NCI-H128 (cell line): ENCODE measurements at regions not wholly inside any gene's neighbourhood (a gene's known extent, or its start where the extent isn't known, plus 50 kb on each side); places are given as distances from the start of the nearest gene placed in this dataset.
"Not testable (repeated sequence)": the region's sequence is repeated elsewhere in the genome, so short reads cannot be mapped to it uniquely, and the experiment has no call there.

Experiments used
- DNase-seq: peaks from one replicate; lab custom pipeline; 2025; ENCODE audit not compliant: unreplicated experiment; lab: John Stamatoyannopoulos, UW

DNA sequence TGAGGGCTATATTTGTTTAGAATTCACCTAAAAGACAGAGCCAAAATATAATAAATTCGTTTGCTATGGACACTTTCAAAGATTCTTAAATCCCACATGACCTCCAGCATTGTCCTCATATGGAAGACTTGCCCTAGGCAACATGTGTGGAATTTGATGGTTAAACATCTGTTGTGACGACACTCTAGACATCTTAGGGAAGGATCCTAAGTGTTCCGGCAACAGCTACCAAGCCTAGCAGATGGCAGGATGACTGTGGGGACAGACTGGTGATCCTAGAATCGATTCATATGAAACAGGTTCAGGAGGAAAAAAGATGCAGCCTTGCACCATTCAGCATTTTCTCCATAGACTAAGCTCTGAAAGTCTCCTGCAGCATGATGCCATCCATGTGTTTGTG, 77.6 kb upstream of the BACH2 start:
- no peak for DNase-seq

DNA sequence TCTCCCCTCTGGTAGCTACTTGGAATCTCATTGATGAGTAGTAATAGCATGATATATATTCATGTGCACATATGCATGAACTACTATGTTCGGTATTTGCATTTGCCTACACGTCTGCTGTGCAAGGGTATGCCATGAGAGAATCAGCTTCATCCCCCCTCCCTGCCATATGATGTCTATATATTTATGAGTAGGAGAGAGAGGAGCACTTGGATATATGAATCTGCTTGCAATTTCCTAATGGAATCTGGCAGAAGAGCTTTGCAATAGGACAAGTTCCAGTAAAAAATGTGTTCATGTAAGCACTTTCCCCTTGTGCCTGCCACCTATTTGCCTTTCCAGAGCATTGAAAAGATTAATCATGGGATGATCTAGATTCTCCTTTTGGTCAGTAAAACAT, 76.2 kb upstream of the BACH2 start:
- no peak for DNase-seq

GRCh38 chr6:90372450-90372849, 75.8 kb upstream of the BACH2 start:
- no peak for DNase-seq

DNA sequence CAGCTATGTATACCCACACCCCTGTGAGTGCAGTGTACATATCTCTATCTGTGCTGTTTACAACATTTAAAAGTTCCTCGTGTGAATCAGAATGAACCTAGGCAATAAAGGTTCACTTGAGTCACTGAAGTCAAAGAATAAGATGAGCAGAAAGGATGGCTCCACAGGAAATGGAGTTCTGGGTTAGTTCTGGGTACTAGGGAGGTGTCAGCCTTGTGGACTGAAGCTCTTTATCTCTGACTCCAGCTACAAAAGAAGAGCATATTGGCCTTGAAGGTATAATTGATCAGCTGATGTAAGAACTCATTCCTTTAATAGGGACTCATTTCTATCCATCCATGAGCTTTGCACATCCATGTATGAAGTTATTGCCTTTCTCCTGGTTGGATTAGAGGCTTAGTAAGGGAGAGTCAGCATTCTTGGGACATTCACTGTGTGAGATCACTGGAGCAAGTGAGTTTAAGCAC, 73.9 kb upstream of the BACH2 start:
- DNase-seq = no peak

GRCh38 chr6:90369651-90370050, 73.0 kb upstream of the BACH2 start:
- no peak for DNase-seq

DNA sequence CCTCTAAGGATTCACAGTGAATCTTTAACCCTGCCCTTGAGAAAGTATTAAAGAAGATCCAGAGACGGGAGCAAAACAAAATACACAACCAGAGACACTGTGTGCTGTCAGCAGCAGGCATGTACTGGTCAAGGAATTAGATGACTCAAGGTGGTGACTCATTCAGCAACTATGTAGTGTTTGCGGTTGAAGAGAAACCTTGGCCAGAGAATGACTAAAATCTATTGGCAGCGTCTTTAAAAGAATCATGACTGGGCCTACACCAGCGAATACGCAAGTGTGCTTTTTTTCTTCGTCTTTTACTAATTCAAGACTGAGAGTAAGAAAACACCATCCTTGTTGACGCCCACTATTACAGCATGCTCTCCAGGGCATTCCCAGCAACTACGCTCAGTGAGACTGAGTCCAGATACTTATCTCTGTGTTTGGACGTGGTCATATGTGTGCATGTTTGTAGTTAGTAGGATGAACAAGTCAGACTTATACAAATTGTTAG, 72.4 kb upstream of the BACH2 start:
- DNase-seq = no peak

DNA sequence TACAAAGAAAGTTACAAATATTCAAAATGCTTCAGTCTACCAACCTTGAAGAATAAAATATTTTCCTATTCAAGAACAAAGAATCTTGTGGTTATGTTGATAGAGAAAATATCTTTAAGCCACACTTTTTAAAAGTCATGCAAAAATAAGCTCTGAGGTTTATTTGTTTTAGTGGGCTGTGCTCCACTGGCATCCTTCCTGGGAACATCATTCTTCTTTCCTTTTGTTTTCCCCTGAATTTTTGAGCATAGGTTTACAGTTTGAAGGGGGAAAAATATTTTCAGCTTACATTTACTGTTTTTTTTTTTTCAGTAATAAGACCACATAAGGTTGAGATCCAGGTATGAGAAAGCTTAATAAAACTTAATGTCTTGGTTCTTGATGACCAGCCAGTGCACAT, 72.0 kb upstream of the BACH2 start:
- DNase-seq = no peak

GRCh38 chr6:90368001-90368400, 71.4 kb upstream of the BACH2 start:
- no peak for DNase-seq

GRCh38 chr6:90365565-90366219, 69.0 kb upstream of the BACH2 start:
- no peak for DNase-seq

DNA sequence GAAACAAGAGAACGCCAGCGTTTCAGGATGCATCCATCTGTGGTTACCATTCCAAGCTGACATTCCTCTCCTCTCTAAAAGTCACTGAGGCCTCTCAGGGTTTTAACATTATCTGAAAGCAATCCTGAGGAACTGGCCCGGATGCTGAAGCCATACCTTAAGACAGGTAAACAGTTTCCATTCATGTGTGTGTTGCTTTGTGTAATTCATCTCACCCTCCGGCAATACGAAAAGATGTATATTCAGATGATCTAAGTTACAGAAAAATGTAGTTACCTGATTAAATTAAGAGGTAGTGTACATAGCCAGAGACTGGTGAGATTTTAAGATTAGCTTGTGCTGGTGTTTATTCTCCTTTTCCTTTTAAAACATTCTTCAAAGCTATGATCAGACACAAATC, 68.4 kb upstream of the BACH2 start:
- DNase-seq = no peak

DNA sequence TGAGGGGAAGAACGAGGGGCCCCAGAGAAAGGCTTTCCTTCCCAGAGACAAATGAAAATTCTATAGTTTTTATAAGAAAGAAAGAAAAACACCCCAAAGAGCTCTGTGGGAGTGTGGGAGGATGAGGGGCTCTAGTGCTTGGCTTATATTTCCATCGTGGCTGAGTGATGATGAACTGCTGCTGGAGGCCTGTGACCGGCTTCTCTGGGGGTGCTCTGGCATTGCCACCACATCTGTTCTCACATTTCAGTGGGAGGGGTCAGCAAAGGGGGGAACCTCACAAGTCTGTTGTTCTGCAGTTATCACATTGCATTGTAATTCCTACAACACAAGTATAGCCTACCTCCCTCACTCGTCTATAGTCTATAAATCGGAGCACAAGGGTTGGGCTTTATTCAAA, 67.6 kb upstream of the BACH2 start:
- no peak for DNase-seq

GRCh38 chr6:90362318-90362717, 65.7 kb upstream of the BACH2 start:
- DNase-seq = no peak

DNA sequence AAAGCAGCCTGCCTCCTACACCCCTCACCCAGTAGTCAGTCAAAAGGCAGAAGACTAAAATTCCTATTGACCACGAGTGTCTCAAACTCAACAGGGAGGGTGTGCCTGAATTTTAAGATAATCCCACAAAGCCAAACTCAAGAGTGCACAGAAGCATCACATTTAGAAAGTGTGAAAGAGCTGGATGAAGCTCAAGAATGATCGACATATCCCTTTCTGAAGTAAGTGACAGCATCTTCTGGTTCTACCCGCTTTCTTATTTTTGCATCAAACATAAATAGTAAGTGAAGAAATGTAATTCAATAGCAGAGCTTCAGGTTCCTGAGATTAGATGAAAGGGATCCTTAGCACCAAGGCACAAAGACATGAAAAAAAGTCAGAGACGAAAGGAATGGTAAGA, 64.5 kb upstream of the BACH2 start:
- DNase-seq = no peak

GRCh38 chr6:90358036-90358770, 61.6 kb upstream of the BACH2 start:
- DNase-seq = not testable (repeated sequence)

DNA sequence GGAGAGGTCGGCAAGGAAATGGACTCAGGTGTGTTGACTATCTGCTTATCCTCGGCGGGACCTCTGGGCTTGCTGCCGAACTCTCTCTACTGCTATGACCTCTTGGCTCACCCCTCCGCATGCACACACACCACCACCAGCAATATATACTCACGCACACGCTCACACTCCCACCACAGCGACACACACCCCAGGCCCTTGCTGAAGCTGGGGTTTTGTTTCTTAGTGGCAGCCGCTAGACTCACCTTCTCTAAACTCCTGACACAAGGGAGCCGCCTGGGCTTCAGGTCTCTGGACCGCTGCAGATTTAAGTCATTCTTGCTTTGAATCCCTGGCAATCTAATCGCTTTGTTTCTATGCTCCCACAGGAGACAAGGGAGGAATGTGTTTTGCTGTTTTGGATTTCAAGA, 59.4 kb upstream of the BACH2 start:
- no peak for DNase-seq

DNA sequence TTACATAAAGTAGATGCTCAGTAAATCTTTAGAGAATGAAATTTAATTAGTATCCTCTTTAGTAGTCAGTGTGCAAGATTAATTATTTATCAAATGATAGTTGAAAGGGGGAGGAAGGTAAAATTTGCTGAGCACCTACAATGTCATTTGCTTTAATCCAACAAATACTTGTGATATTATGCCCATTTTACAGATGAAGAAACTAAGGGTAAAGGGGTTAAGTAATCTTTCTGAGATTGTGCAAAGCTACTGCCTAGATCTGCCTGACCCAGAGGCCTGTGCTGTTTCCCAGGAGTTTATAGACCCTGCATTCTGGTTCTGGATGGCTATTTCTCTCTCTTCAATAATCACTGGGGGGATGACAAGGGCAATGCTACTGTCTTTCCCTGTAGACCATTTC, 58.3 kb upstream of the BACH2 start:
- DNase-seq = no peak

DNA sequence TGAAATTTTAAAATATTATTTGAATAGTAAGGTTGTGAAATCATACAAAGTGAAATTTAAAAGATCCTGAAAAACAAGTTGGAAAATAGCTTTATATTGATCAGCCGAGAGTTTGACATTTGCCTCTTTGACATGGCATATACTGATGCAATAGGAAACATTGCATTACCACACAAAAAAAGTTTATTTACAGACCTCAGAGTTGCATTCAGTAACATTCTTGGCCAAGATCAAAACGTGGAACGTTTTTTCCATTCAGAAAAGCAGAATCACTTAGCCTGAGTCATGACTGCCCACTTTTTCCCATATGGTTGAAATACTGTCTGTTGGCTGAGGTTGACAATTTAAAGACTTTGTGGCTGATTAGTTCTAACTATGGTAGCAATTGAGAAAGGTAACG, 55.1 kb upstream of the BACH2 start:
- no peak for DNase-seq

- DNase-seq = no peak
These were observed 54.3 kb upstream of the BACH2 start for GRCh38 chr6:90350689-90351554.

GRCh38 chr6:90347411-90347851, 50.8 kb upstream of the BACH2 start:
- no peak for DNase-seq

- DNase-seq = no peak
These were observed 50.1 kb upstream of the BACH2 start for GRCh38 chr6:90346729-90347128.
